ENCODE measurements at regions not wholly inside any gene's neighbourhood (a gene's known extent, or its start where the extent isn't known, plus 50 kb on each side); places are given as distances from the start of the nearest gene placed in this dataset.
"Not testable (repeated sequence)": the region's sequence is repeated elsewhere in the genome, so short reads cannot be mapped to it uniquely, and the experiment has no call there.

DNA sequence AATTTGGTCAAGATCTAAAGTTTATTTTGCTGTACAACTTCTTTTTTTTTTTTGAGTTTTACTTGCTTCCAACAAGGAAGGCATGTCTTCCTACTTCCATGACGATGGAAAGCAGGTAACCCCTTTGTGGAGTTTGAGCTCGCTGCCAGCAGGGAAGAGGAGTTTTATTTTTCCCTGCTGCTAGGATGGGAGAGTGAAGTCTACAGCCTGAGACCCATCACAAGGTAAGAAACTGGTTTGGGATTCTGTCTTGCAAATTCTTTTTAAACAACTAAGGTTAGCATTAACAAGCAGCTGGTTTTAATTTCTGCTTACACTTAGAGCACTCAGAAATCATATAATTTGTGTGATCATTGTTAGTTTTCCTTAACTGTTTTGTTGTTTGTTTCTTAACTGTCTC, 108.0 kb upstream of the MAP3K4 start:
- H3K36me3 Mint-ChIP-seq (ENCODE audit: insufficient read depth, unreplicated experiment): no peaks in the 10 kb centered on the region
- H3K4me1 Mint-ChIP-seq (ENCODE audit: low read depth, unreplicated experiment): peaks cover 6% of the 10 kb centered on the region
- ChIA-PET POLR2A (no interaction called here), CTCF (no interaction called here)
- TF ChIP-seq, protein P1, sequence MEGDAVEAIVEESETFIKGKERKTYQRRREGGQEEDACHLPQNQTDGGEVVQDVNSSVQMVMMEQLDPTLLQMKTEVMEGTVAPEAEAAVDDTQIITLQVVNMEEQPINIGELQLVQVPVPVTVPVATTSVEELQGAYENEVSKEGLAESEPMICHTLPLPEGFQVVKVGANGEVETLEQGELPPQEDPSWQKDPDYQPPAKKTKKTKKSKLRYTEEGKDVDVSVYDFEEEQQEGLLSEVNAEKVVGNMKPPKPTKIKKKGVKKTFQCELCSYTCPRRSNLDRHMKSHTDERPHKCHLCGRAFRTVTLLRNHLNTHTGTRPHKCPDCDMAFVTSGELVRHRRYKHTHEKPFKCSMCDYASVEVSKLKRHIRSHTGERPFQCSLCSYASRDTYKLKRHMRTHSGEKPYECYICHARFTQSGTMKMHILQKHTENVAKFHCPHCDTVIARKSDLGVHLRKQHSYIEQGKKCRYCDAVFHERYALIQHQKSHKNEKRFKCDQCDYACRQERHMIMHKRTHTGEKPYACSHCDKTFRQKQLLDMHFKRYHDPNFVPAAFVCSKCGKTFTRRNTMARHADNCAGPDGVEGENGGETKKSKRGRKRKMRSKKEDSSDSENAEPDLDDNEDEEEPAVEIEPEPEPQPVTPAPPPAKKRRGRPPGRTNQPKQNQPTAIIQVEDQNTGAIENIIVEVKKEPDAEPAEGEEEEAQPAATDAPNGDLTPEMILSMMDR (IDR thresholded peaks at IDR 0.05; ENCODE audit: insufficient read depth in 1 of 2, low read depth in 1 of 2, low read length in 1 of 2, severe bottlenecking in 1 of 2, unreplicated experiment in 1 of 2): no peak
- no peaks in the 10 kb centered on the region for H3K9me3 Mint-ChIP-seq (ENCODE audit: unreplicated experiment)
- Histone ChIP-seq H3K4me3 (ENCODE audit: low read depth, low read length) (no peak overlapping the region), H3K4me1 (no peaks in the 10 kb centered on the region), H3K36me3 (ENCODE audit: control insufficient read depth, insufficient read depth, low read length) (no peaks in the 10 kb centered on the region), H3K27me3 (replicated peaks; ENCODE audit: control insufficient read depth, insufficient read depth, low read length) (no peaks in the 10 kb centered on the region), H3K9me3 (no peaks in the 10 kb centered on the region)
- no peak overlapping the region for H3K27ac Mint-ChIP-seq (ENCODE audit: unreplicated experiment)
- H3K4me3 Mint-ChIP-seq (ENCODE audit: unreplicated experiment): no peak overlapping the region
- no peaks in the 10 kb centered on the region for H3K27me3 Mint-ChIP-seq (ENCODE audit: insufficient read depth, unreplicated experiment)
- no TSS peak for BruUV-seq (replicated peaks)
- no peak for DNase-seq
- intact Hi-C loops (cut with micrococcal nuclease; ENCODE audit: unreplicated experiment): no loop called here

DNA sequence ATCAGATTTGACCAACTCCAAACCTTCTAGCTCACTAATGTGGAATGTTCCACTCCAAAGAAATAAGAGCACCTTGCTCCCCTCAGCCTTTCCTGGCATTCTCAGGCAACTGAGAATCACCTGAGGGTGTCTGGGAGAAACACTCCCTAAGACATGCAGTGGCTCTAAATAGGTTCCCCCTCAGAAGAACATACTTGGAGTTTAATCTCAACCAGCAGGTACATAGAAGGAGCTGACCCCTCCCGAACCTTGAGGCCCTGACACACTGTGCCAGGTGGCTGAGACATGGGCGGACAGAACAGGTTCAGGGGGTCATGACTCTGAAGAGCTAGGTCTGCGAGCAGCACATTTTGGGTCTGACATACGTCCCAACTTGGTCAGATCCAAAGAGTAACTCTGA, 107.6 kb upstream of the MAP3K4 start:
- Histone ChIP-seq H3K9me3 (no peaks in the 10 kb centered on the region), H3K4me1 (no peaks in the 10 kb centered on the region), H3K27me3 (replicated peaks; ENCODE audit: control insufficient read depth, insufficient read depth, low read length) (no peaks in the 10 kb centered on the region), H3K4me3 (ENCODE audit: low read depth, low read length) (no peak overlapping the region), H3K36me3 (ENCODE audit: control insufficient read depth, insufficient read depth, low read length) (no peaks in the 10 kb centered on the region)
- Mint-ChIP-seq H3K27me3 (ENCODE audit: insufficient read depth, unreplicated experiment) (no peaks in the 10 kb centered on the region), H3K36me3 (ENCODE audit: insufficient read depth, unreplicated experiment) (no peaks in the 10 kb centered on the region), H3K9me3 (ENCODE audit: unreplicated experiment) (no peaks in the 10 kb centered on the region), H3K4me1 (ENCODE audit: low read depth, unreplicated experiment) (peaks cover 6% of the 10 kb centered on the region), H3K4me3 (ENCODE audit: unreplicated experiment) (no peak overlapping the region), H3K27ac (ENCODE audit: unreplicated experiment) (no peak overlapping the region)
- ChIA-PET CTCF (no interaction called here), POLR2A (no interaction called here)
- TF ChIP-seq, protein P1 (IDR thresholded peaks at IDR 0.05; ENCODE audit: insufficient read depth in 1 of 2, low read depth in 1 of 2, low read length in 1 of 2, severe bottlenecking in 1 of 2, unreplicated experiment in 1 of 2): no peak
- BruUV-seq (replicated peaks): no TSS peak
- intact Hi-C loops (cut with micrococcal nuclease; ENCODE audit: unreplicated experiment): no loop called here
- DNase-seq: no peak

DNA sequence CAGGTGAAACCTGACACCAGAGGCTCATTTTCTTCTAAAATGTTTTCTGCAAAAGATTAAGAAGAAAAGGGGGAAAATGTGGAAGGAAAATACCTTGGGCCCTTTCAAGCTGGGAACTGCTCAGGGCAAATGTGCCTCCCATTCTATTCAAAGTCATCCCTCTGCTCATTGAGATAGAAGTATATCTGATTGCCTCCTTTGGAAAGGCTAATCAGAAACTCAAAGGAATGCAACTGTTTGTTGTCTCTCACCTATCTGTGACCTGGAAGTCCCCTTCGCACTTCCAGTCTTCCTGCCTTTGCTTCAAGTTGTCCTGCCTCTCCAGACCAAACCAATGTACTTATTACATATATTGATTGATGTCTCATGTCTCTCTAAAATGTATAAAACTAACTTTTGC, 102.4 kb upstream of the MAP3K4 start:
- H3K27me3 ChIP-seq (replicated peaks; ENCODE audit: control insufficient read depth, insufficient read depth, low read length); H3K27me3 Mint-ChIP-seq (ENCODE audit: insufficient read depth, unreplicated experiment); H3K9me3 Mint-ChIP-seq (ENCODE audit: unreplicated experiment); H3K4me3 ChIP-seq (ENCODE audit: low read depth, low read length); CTCF ChIA-PET; DNase-seq; H3K36me3 Mint-ChIP-seq (ENCODE audit: insufficient read depth, unreplicated experiment); H3K4me1 ChIP-seq; H3K9me3 ChIP-seq; intact Hi-C loops (cut with micrococcal nuclease; ENCODE audit: unreplicated experiment); BruUV-seq (replicated peaks); H3K4me3 Mint-ChIP-seq (ENCODE audit: unreplicated experiment); POLR2A ChIA-PET; H3K27ac Mint-ChIP-seq (ENCODE audit: unreplicated experiment); H3K36me3 ChIP-seq (ENCODE audit: control insufficient read depth, insufficient read depth, low read length): not testable (repeated sequence)
- H3K4me1 Mint-ChIP-seq (ENCODE audit: low read depth, unreplicated experiment): peaks cover 18% of the 10 kb centered on the region

DNA sequence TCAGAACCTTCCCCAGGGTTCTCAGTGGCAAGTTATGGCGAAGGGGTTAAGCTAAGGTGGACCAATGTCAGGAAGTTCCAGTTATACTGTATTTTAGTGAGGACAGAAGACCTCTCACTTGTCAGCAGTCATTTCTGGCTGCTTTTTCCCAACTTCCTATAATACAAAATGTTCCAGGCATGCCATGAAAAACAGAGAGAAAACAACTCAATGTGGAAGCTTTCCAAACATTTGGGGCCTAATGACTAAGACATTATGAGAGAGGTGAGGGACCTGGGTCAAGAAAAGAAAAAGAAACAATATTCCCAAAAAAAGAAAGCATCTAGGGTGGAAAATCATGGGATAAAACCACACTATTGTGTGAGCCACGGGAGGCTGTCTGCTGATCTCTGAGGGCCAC, 99.9 kb upstream of the MAP3K4 start:
- intact Hi-C loops (cut with micrococcal nuclease; ENCODE audit: unreplicated experiment): no loop called here
- H3K4me3 ChIP-seq (ENCODE audit: low read depth, low read length): no peak overlapping the region
- BruUV-seq (replicated peaks): no TSS peak
- TF ChIP-seq, protein P1 (IDR thresholded peaks at IDR 0.05; ENCODE audit: insufficient read depth in 1 of 2, low read depth in 1 of 2, low read length in 1 of 2, severe bottlenecking in 1 of 2, unreplicated experiment in 1 of 2): no peak
- no peaks in the 10 kb centered on the region for H3K9me3 ChIP-seq
- no peaks in the 10 kb centered on the region for H3K36me3 Mint-ChIP-seq (ENCODE audit: insufficient read depth, unreplicated experiment)
- DNase-seq: no peak
- H3K27me3 ChIP-seq (replicated peaks; ENCODE audit: control insufficient read depth, insufficient read depth, low read length): no peaks in the 10 kb centered on the region
- H3K27me3 Mint-ChIP-seq (ENCODE audit: insufficient read depth, unreplicated experiment): peaks cover 2% of the 10 kb centered on the region
- H3K4me1 ChIP-seq: 0 out of 2 replicates have a peak, but pooled peaks cover 7% of the 10 kb centered on the region
- H3K36me3 ChIP-seq (ENCODE audit: control insufficient read depth, insufficient read depth, low read length): no peaks in the 10 kb centered on the region
- no peaks in the 10 kb centered on the region for H3K9me3 Mint-ChIP-seq (ENCODE audit: unreplicated experiment)
- peaks cover 15% of the 10 kb centered on the region for H3K4me1 Mint-ChIP-seq (ENCODE audit: low read depth, unreplicated experiment)
- POLR2A ChIA-PET: no interaction called here
- CTCF ChIA-PET: no interaction called here
- H3K4me3 Mint-ChIP-seq (ENCODE audit: unreplicated experiment): no peak overlapping the region
- no peak overlapping the region for H3K27ac Mint-ChIP-seq (ENCODE audit: unreplicated experiment)

Data from Caco-2 (cell line).